ENCODE measurements at regions not wholly inside any gene's neighbourhood (a gene's known extent, or its start where the extent isn't known, plus 50 kb on each side); places are given as distances from the start of the nearest gene placed in this dataset.

GRCh38 chr12:127182018-127182417 is 1085.0 kb upstream of the TMEM132C start:
- DNase-seq (no peak), ATAC-seq (ENCODE audit: insufficient read depth, low FRiP score) (no peak)
- no peaks in the 10 kb centered on the region for H3K27me3 ChIP-seq (ENCODE audit: control insufficient read depth in 3 of 3, insufficient read depth in 3 of 3, low read length in 2 of 3)
- H3K9me3 ChIP-seq (ENCODE audit: control insufficient read depth in 4 of 4, insufficient read depth in 3 of 4, low read length in 3 of 4): peaks cover 0 to 9% (median 4%) of the 10 kb centered on the region in 4 donors
- TF ChIP-seq CTCF (IDR thresholded peaks at IDR 0.05; ENCODE audit: control extremely low read depth, extremely low read depth): no peak
- no peaks in the 10 kb centered on the region for H3K36me3 ChIP-seq (ENCODE audit: control insufficient read depth in 4 of 4, insufficient read depth in 4 of 4, low read length in 4 of 4)
- WGBS, 2 donors: 91 to 93% methylated on average over 6 of the region's 6 CpGs
- no peak overlapping the region for H3K27ac ChIP-seq (ENCODE audit: low read depth in 1 of 2, low read length in 1 of 2)
- H3K9ac ChIP-seq (ENCODE audit: insufficient read depth in 1 of 2, low read length in 2 of 2): no peak overlapping the region
- no peak overlapping the region for H3K4me3 ChIP-seq
- H3K4me1 ChIP-seq (ENCODE audit: control insufficient read depth in 5 of 5, insufficient read depth in 5 of 5, low read length in 5 of 5): no peaks in the 10 kb centered on the region

- Histone ChIP-seq H3K36me3 (ENCODE audit: control insufficient read depth in 4 of 4, insufficient read depth in 4 of 4, low read length in 4 of 4) (no peaks in the 10 kb centered on the region), H3K27ac (ENCODE audit: low read depth in 1 of 2, low read length in 1 of 2) (no peak overlapping the region), H3K4me1 (ENCODE audit: control insufficient read depth in 5 of 5, insufficient read depth in 5 of 5, low read length in 5 of 5) (no peaks in the 10 kb centered on the region), H3K4me3 (no peak overlapping the region), H3K9ac (ENCODE audit: insufficient read depth in 1 of 2, low read length in 2 of 2) (no peak overlapping the region), H3K27me3 (ENCODE audit: control insufficient read depth in 3 of 3, insufficient read depth in 3 of 3, low read length in 2 of 3) (no peaks in the 10 kb centered on the region), H3K9me3 (ENCODE audit: control insufficient read depth in 4 of 4, insufficient read depth in 3 of 4, low read length in 3 of 4) (peaks cover 0 to 2% (median 0%) of the 10 kb centered on the region in 4 donors)
- ATAC-seq (ENCODE audit: insufficient read depth, low FRiP score) (no peak), DNase-seq (no peak)
- WGBS, 2 donors: 88 to 92% methylated on average over 1 of the region's 1 CpG
- no peak for TF ChIP-seq CTCF (IDR thresholded peaks at IDR 0.05; ENCODE audit: control extremely low read depth, extremely low read depth)
Observed at GRCh38 chr12:127189992-127190391, 1077.0 kb upstream of the TMEM132C start.

GRCh38 chr12:127191129-127191528 is 1075.8 kb upstream of the TMEM132C start:
- H3K9ac ChIP-seq (ENCODE audit: insufficient read depth in 1 of 2, low read length in 2 of 2): no peak overlapping the region
- DNase-seq (no peak), ATAC-seq (ENCODE audit: insufficient read depth, low FRiP score) (no peak)
- H3K27me3 ChIP-seq (ENCODE audit: control insufficient read depth in 3 of 3, insufficient read depth in 3 of 3, low read length in 2 of 3): no peaks in the 10 kb centered on the region
- no peaks in the 10 kb centered on the region for H3K36me3 ChIP-seq (ENCODE audit: control insufficient read depth in 4 of 4, insufficient read depth in 4 of 4, low read length in 4 of 4)
- TF ChIP-seq CTCF (IDR thresholded peaks at IDR 0.05; ENCODE audit: control extremely low read depth, extremely low read depth): no peak
- 71 to 83% methylated on average over 2 of the region's 2 CpGs for WGBS, 2 donors
- H3K27ac ChIP-seq (ENCODE audit: low read depth in 1 of 2, low read length in 1 of 2): no peak overlapping the region
- no peaks in the 10 kb centered on the region for H3K4me1 ChIP-seq (ENCODE audit: control insufficient read depth in 5 of 5, insufficient read depth in 5 of 5, low read length in 5 of 5)
- no peak overlapping the region for H3K4me3 ChIP-seq
- peaks cover 0 to 2% (median 0%) of the 10 kb centered on the region in 4 donors for H3K9me3 ChIP-seq (ENCODE audit: control insufficient read depth in 4 of 4, insufficient read depth in 3 of 4, low read length in 3 of 4)

- DNase-seq (no peak), ATAC-seq (ENCODE audit: insufficient read depth, low FRiP score) (no peak)
- Histone ChIP-seq H3K27me3 (ENCODE audit: control insufficient read depth in 3 of 3, insufficient read depth in 3 of 3, low read length in 2 of 3) (no peaks in the 10 kb centered on the region), H3K27ac (ENCODE audit: low read depth in 1 of 2, low read length in 1 of 2) (no peak overlapping the region), H3K9me3 (ENCODE audit: control insufficient read depth in 4 of 4, insufficient read depth in 3 of 4, low read length in 3 of 4) (peaks cover 0 to 2% (median 0%) of the 10 kb centered on the region in 4 donors), H3K9ac (ENCODE audit: insufficient read depth in 1 of 2, low read length in 2 of 2) (no peak overlapping the region), H3K4me1 (ENCODE audit: control insufficient read depth in 5 of 5, insufficient read depth in 5 of 5, low read length in 5 of 5) (no peaks in the 10 kb centered on the region), H3K4me3 (no peak overlapping the region), H3K36me3 (ENCODE audit: control insufficient read depth in 4 of 4, insufficient read depth in 4 of 4, low read length in 4 of 4) (no peaks in the 10 kb centered on the region)
- 44 to 45% methylated on average over 3 of the region's 3 CpGs for WGBS, 2 donors
- no peak for TF ChIP-seq CTCF (IDR thresholded peaks at IDR 0.05; ENCODE audit: control extremely low read depth, extremely low read depth)
Observed at GRCh38 chr12:127192391-127192790, 1074.6 kb upstream of the TMEM132C start.
